Ureter (tissue), 1 donor: ENCODE measurements at regions not wholly inside any gene's neighbourhood (a gene's known extent, or its start where the extent isn't known, plus 50 kb on each side); places are given as distances from the start of the nearest gene placed in this dataset.

Source experiments
- DNase-seq: peaks from one replicate; pipeline ENCODE4 v3.0.0-alpha.2; 2020; ENCODE audit warnings: low spot score
- donor health status: DM: yes; HTN: yes; CAD: no.

DNA sequence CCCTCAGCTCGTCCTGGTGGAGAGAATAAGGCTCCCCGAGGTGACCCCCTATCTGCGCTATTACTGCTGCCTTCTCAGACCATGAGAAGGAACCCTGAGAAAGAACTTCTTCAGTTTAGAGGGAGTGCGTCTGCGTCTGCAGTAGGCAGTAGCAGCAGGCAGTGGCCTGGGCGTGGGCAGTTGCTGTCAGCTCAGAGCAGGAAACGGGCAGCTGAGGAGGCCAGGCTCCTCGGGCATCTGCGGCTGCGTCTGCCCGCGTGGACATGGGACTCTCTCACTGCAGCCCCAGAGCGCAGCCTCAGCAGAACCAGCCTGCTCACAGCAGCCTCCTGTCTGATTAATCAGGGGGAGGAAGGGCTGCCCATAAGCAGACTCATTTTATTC lies 49.8 kb upstream of the FCN1 start:
- DNase-seq, result no peak

DNA sequence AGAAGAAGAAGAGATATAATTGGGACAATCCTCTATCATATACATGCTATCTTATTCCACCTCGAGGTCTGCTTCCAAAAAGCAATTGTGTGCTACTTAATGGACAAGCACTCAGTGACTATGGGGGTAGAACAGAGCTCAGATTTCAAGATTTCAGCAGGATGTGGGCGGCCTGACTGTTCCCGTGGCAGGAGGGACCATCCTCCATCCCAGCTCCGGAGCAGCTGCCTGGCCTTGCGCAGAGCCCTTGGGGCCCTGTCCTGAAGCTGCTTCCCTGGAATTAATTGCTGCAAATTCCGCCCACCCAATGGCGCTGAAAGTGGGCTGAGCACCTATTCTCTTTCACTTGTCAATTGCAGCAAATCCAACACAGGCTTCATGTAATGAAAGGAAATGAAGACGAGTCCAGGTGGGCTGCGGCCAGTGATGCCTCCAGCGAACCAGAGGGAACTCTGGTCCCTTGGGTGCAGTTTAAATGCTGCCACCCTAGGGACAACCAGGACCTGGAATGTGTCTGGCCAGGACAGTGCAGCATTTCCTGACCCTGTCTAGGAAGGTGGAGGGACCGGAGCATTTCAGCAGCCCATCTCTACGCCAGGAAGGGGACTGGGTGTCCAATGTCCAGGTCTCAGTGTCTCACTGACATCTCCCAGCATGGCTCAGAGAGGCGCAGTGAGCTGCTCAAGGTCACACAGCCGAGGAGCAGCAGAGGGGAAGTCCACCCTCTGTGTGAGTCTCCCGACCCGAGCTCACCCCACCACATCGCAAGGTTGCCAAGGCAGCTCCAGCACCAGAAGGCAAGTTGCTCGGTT lies 50.5 kb upstream of the FCN1 start:
- no peak for DNase-seq

DNA sequence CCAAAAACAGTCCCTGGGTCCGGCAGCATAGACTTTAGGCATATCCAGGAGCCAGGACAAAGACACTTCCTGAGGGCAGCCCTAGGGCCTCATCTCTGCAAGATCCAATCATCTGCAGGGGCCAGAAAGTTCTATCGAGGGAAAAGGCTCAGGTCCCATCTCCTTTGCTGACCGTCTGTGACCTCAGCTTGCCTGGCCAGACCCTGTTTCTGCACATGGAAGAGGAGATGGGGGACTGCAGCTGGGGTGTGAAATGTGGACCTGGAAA lies 51.0 kb upstream of the FCN1 start:
- no peak for DNase-seq

DNA sequence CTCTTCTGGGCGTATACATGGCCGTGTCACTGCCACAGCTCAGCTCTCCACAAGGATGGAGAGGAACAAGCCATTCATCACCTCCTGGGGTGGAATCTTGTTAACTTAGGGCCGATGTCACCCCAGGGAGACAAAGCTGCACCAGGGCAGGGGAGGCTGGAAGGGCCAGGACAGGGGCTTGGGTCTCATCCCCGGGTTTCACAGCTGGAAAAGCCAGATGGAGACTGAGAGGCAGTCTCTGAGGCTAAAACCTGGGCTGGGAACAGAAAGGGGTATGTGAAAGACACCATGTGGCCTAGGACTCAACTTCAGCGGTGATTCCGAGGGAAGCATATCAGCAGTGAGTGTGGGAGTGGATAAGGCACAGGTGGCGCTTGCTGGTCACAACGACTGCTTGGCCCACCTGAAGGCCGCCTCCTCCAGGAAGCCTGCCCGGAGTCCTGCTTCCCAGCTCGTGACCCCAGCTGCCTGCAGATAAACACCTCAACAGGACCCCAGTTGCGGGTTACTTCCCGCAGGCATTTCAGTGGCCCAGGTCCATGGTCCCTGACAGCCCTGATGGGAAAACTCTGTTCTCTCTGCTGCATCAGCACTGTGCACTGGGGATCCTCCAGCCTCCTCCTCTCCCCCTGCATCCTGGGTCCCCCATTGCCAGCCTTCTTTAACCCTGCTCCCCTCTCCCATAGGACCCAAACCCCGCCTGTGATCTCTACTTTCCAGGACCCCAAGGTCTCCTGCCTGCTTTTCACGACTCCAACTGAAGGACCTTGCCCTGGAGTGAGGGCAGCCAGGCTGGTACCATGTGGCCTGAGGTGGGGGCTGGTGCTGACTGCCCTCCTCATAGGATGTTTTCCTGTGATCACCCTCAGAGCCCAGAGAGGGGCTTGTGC lies 51.7 kb upstream of the FCN1 start:
- no peak for DNase-seq

DNA sequence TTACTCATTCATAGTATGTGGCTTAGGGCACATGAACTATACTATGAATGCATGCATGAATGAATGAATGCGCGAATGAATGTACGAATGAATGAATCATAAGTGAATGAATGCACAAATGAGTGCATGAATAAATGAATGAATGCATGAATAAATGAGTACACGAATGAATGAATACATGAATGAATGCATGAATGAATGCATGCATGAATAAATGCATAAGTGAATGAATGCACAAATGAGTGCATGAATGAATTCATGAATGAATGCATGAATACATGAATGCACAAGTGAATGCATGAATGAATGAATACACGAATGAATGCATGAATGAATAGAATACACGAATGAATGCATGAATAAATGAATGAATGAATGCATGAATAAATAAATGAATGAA lies 52.5 kb upstream of the FCN1 start:
- DNase-seq, result no peak

DNA sequence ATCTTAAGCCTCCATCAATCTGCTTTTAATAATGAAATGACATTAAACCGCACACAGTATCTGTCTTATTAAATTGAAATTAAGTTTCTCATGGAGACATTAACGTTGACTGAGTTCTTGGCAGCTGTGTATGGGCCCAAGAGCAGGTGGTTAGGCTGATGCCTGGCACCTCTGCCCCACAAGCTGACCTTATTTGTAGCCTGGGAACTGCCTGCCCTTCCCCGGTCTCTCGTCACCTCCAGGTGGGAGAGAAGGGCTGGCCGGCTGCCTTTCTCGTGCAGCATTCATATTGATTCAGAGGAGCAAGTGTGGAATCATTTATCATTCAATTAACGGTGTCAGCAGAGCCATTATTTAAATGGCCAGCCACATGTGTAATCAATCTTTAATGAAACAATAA lies 53.0 kb upstream of the FCN1 start:
- DNase-seq, result no peak

DNA sequence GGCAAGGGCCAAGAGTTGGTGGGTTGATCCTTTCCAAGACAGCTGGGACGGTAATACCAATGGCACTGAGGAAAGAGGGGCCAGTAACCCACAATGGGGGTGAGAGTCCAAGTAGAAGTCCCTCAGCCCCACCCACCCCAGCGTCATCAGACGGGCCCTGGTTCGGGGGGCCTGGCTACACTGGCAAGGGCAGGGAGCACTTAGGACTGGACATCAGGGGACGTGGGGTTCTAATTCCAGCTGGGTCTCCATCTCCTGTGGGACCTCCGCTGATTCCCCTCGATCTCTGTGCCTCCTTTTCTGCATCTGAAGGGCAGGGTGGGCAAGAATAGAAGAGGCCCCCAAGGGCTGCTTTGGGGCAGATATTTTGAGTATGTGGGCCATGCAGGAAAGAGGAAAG lies 53.5 kb upstream of the FCN1 start:
- DNase-seq, result no peak

DNA sequence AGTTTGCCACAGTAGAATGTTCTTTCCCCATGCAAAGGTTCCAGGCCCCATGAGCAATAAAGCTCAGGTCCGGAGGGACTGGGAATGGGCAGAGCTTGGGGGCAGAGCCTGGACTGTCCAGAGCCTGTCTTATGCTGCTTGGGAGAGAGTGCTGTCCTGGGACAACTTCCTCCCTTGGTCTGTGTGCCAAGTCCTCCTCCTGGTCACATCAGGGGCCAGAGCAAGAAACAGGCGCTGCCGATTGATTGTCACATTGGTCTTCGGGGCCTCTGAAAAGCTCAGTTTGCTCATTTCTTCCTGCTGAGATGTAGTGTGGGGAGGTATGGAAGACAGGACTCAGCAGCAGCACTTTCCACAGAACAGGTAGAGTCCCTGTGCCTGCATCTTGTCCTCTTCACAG lies 54.0 kb upstream of the FCN1 start:
- DNase-seq, result no peak

DNA sequence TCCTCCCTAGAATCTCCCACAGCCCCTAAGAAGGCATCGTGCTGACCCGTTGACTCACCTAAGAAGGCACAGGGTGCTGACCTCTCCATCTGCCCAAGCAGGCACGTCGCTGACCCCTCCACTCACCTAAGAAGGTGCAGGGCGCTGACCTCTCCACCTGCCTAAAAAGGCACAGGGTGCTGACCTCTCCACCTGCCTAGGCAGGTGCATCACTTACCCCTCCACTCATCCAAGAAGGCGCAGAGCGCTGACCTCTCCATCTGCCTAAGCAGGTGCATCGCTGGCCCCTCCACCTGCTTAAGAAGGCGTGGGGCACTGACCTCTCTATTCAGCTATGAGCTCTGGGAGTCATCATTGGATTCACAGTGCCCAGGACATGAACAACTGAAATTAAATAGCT lies 54.4 kb upstream of the FCN1 start:
- DNase-seq, result no peak

DNA sequence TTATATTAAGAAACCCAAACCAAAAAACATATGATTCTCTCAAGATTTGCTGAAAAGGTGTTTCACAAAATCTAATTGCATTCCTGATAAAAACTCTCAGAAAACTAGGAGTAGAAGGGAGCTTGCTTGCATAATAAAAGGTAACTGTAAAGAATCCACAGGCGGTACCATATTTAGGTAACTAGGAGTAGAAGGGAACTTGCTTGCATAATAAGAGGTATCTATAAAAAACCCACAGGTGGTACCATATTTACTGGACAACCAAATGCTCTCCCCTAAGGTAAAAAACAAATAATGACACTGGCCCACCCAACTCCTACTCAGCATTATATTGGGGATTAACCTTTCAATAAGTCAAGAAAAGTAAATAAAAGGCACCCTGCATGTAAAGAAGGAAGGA lies 57.5 kb upstream of the FCN1 start:
- DNase-seq, result no peak

DNA sequence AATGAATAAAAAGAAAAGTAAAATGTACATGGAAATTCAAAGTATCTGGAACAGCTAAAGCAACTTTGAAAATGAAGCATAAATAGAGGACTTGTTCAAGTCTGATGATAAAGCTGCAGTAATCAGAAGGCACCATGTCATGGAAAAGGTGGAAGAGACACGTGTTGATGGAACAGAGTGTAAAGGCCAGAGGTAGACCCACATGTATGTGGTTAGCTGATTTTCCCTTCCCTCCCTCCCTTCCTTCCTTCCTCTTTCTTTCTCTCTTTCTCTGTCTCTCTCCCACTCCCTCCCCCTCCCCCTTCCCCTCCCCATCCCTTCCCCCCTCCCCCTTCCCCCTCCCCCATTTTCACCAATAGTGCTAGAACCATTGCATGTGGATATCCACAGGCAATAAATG lies 58.7 kb upstream of the FCN1 start:
- no peak for DNase-seq

DNA sequence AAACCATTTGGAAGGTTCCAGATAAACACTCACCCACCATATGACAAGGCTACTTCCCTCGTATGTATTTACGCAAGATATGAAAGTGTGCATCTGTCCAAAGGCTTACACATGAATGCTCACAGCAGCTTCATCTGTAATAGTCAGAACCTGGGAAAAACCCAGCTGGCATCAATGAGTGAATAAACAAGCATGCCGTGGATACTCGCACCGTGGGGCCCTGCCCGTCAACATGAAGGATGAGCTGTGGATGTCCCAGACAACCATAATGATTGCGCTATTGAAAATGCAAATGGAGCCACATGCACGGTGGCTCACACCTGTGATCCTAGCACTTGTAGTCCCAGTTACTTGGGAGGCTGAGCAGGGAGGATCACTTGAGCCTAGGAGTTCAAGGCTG lies 60.6 kb upstream of the FCN1 start:
- DNase-seq, result no peak

DNA sequence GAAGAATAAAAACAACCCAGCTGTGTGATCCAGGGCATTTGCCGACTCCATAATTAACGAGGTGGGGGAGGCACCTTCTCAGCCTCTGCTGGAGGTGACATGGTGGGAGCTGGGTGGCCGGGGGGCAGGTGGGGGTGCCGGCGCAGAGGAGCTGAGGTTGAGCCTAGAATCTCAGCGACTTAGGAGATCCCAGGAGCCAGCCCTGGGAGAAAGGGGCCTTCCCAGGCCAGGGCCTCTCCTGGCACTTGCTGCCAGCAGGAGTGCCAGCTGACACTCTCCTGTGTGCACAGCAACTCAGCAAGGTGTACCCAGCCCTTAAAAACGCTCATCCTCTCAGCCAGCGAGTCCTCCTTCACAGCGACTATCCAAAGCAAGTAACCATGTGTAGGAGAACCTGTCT lies 62.8 kb upstream of the FCN1 start:
- DNase-seq, result no peak

DNA sequence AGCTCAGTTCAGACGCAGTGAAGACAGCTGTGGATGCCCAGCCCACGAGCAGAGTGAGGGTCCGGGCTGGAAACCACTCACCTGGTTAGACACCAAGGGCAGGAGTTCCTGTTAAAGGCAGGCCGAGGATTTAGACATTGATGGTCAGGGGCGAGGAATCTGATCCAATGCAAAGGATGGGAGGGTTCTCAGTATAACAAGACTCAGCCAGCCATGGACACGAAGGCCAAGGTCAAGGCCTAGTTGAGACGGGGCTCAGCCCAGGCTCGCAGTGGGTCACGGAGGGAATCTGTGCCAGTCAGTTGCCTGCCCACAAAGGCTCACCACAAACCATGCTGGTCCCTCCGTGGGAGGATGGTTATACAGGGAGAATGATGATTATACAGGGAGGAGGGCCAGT lies 63.3 kb upstream of the FCN1 start:
- DNase-seq, result no peak

DNA sequence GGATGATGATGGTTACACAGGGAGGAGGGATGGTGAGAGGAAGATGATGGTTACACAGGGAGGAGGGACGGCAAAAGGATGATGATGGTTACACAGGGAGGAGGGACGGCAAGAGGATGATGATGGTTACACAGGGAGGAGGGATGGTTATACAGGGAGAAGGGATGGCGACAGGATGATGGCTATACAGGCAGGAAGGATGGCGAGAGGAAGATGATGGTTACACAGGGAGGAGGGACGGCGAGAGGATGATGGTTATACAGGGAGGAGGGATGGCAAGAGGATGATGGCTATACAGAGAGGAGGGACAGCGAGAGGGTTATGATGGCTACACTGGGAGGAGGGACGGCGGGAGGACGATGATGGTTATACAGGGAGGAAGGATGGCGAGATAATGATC lies 64.1 kb upstream of the FCN1 start:
- no peak for DNase-seq

DNA sequence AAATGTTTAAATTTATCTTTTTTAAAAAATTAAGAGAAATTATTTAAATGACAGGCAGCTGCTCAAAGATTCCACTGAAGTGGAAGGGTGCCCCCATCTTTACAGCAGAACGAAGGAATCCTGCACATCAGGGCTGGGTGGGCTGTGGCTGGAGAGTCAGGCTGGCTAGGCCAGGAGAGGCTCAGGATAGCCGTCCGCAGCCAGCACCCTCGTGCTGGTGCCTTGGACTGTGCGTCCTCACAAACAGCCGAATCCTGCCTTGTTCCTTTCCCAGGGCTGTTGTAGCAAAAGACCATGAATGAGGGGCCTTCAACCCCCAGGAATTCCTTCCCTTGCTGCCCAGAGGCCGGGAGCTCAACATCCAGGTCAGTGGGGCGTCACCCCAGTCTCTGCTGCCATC lies 64.6 kb upstream of the FCN1 start:
- no peak for DNase-seq

DNA sequence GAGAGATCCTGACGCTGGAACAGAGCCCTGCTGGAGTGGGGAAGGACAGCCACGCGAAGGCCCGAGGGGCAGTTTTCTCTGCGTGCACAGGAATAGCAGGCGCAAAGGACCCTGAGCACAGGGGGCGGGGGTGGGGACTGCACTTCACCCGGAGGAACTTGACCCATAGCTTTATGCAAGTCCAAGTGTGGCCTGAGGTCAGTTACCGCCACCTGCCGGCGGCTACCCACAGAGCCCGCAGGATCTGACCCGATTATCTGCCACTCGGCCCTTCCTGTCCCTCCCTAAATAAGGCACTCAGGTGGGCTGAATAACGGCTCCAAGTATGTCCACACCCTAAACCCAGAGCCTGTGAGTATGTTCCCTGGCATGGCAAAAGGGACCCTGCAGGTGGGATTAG lies 65.4 kb upstream of the FCN1 start:
- no peak for DNase-seq

DNA sequence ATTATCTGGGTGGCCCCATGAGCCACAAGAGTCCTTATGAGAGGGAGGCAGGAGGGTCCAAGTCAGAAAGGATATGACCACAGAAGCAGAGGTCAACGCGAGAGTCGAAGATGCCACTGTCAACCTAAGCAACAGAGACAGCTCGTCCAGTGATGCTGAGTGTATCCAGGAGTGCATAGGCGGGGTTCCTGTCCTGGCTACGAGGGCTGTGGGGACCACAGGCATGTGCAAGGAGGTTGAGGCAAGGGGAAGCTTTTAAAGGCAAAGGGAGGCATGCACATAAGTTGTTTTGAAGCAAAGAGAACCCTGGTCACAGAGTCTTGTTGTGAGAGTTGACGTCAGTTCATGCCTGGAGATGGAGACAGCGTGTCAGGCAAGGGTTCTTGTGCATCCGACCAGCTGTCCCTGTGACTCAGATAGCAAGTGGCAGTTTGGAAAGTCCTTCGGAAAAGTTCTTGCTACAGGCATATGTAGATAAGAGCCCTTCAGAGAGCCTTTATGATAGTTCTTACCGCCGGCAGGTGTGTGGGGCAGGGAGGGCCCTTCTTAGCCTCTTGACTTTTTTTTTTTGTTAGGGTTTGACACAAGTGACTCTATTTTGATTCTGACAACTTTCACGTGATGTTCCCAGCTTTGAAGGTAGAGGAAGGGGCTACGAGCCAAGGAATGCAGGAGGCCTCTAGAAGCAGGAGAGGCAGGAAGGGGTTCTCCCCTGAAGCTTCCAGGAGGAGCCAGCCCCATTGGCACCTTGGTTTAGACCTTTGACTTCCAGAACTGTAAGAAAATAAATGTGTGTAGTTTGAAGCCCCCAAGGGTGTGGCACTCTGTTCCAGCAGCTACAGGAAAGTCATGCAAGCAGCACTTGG lies 66.0 kb upstream of the FCN1 start:
- no peak for DNase-seq

DNA sequence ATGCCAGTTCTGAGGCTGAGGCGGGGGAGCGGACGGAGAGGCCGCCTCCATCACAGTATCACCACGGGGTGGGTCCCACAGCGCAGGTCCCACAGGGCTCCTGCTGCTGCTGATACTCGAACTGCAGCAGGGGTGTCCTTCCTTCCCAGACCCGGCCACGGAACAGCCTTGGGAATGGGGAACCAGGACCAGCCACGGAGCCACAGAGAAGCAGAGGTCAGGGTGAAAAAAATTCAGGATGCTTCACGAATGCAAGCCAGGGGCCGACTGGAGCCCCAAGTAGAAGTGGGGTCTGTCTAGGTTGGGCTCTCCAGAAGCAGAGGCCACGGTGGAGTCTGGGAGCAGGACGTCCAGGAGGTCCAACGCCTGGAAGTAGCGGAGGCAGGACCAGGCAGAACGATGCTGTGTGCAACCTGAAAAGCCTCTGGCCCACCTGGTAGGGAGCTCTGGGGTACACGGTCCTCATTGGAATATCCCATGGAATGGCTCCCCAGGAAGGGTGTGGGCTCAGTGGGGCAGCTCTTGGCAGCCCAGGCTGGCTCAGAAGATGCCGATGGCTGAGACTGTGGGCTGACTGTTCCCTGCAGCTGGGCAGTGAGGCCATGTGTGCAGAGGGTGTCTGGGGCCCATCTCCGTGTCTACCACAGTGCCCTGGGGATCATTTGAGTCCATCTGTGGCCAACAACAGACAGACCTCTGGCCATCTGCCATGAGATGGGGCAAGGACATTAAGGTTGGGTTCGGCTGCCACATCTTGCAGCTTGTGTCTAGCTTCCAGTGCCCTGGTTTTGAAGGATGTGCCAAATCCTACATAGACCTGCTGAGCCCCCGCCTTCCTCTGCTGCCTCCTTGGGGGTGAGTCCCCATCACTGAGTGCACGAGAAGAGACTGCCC lies 66.9 kb upstream of the FCN1 start:
- DNase-seq, result no peak

DNA sequence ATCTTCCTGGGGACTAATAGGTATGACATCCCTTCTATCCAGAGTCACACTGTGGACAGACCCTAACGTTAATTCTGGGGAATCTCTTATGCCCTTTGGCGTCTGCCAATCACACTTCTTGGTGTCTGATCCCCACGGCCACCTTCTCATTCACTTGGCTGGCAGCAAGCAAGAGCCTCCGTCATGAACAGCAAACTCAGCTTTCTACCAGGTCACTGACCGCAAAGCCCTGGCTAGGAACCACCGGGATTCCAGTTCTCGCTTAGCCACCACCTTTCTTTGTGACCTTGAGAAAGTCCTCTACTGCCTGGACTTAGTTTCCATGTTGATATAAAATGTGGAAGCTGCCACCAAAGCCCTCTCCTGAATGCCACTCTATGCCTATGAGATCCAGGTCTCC lies 67.7 kb upstream of the FCN1 start:
- DNase-seq, result no peak

DNA sequence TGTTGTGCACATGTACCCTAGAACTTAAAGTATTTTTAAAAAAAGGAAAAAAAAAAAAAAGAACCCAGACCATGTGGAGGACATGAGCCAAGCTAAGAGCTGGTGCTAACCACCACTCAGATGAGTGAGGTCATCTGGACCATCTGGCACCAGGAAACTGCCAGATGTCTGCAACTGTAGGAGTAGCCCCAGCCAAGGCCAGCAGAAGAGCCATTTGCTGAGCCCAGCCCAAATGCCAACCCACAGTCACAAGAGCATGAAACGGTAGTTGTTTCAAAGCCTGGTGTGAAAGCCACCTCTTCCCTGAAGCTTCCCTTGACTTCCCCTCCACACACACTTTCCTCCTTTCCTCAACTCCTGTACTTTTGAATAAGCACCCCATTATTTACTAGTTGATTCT lies 69.2 kb upstream of the FCN1 start:
- DNase-seq, result no peak

DNA sequence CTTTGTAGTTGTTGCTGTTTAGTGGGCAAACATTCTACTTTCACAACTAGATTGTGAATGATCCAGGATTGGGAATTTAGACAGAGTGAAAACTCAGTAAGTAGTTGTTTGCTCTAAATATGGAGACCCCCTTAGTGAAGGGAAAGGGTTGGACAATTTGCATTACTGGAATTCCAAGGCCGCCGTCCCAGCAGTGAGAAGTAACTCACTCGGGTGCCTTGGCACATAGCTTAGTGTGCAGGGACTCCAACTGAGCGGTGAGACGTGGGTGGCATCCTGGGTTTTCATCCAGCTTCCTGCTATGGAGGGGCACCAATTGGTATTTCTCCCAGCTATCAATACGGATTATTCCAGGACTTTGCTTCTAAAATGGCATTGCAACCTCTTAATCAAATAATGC lies 69.7 kb upstream of the FCN1 start:
- no peak for DNase-seq
